Natural killer cell (primary cell): ENCODE measurements at regions not wholly inside any gene's neighbourhood (a gene's known extent, or its start where the extent isn't known, plus 50 kb on each side); places are given as distances from the start of the nearest gene placed in this dataset.

ENCODE experiments used
- ATAC-seq, 3 donors: fragments of 150-1000 bp in 2 of 3; fragments of 200-7000 bp in 1 of 3; cut with Tn5 transposase; 1 replicate in 1 of 3; 2 replicates in 2 of 3; pipeline ENCODE4 v1.10.0; 2021; ENCODE audit warnings: mild to moderate bottlenecking in 2 of 3, moderate library complexity in 2 of 3
- DNase-seq, 2 donors: peaks; one replicate each; pipeline versions ENCODE4 v3.0.0 to v3.0.0-alpha.2; 2013 to 2021; ENCODE audit warnings: mixed read lengths in 1 of 2
- H3K27ac ChIP-seq: one replicate; pipeline ENCODE4 v1.5.1; 2013; ENCODE audit warnings: mild to moderate bottlenecking, low read length
- H3K27me3 ChIP-seq: one replicate; pipeline ENCODE4 v1.6.1; 2013; ENCODE audit warnings: low read length; ENCODE audit not compliant: control insufficient read depth, insufficient read depth
- H3K36me3 ChIP-seq: one replicate; pipeline ENCODE4 v1.6.1; 2013; ENCODE audit warnings: low read length; ENCODE audit not compliant: control insufficient read depth, insufficient read depth
- H3K4me1 ChIP-seq: one replicate; pipeline ENCODE4 v1.6.1; 2013; ENCODE audit warnings: low read length; ENCODE audit not compliant: control insufficient read depth, insufficient read depth
- H3K4me3 ChIP-seq: one replicate; pipeline ENCODE4 v1.5.1; 2013; ENCODE audit warnings: low read length
- H3K9me3 ChIP-seq: one replicate; pipeline ENCODE4 v1.6.1; 2013; ENCODE audit warnings: low read length; ENCODE audit not compliant: control insufficient read depth, insufficient read depth
- H3K27ac Mint-ChIP-seq, 2 donors: one replicate each; pipeline ENCODE4 v1.8.0; 2022; ENCODE audit warnings: mild to moderate bottlenecking in 2 of 2, mixed read lengths in 2 of 2, moderate library complexity in 1 of 2
- H3K27me3 Mint-ChIP-seq, 2 donors: one replicate each; pipeline ENCODE4 v1.8.0; 2022; ENCODE audit warnings: low read depth in 2 of 2, mixed read lengths in 2 of 2
- H3K36me3 Mint-ChIP-seq: one replicate; pipeline ENCODE4 v1.8.0; 2022; ENCODE audit warnings: mixed read lengths
- H3K4me1 Mint-ChIP-seq, 2 donors: one replicate each; pipeline ENCODE4 v1.8.0; 2022; ENCODE audit warnings: mixed read lengths in 2 of 2
- H3K4me3 Mint-ChIP-seq: one replicate; pipeline ENCODE4 v1.8.0; 2022; ENCODE audit warnings: mild to moderate bottlenecking, moderate library complexity, mixed read lengths
- H3K9me3 Mint-ChIP-seq, 2 donors: one replicate each; pipeline ENCODE4 v1.8.0; 2022; ENCODE audit warnings: mixed read lengths in 2 of 2
- WGBS: methylation state at CpG from one replicate; pipeline ENCODE4 v1.1.7; 2013; ENCODE audit warnings: missing lambda C conversion rate; ENCODE audit not compliant: insufficient coverage; 5-methylcytosine and 5-hydroxymethylcytosine counted together
- intact Hi-C: fragments of 100-400 bp; cut with micrococcal nuclease; formaldehyde crosslinking; loops from one replicate; pipeline ENCODE4 v1.14.2; 2022
- TF ChIP-seq, protein P1 (sequence below): fragments of 200-600 bp; IDR thresholded peaks from one replicate; pipeline ENCODE4 v1.8.0; 2022; ENCODE audit warnings: antibody characterized with exemption

DNA sequence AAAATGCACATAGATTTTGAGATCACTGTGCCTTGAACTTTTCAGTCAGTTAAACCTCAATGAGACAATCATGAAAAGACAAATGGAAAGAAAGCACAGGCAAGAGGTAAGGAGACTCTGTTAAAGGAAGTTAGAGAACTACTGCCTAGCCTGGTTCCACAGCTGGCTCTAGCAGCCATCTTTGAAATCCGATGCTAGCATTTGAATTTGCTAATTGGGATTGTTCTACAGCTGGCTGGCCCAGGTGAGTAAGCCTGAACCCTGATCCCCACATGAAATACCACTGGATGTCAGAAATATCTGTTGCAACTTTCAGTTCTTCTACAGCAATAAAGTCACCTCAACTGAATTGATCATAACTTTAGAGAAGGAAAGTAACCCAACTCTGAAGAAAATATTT lies 315.2 kb upstream of the CHAC2 start:
- no peaks in the 10 kb centered on the region for H3K36me3 ChIP-seq
- H3K27me3 Mint-ChIP-seq = no peaks in the 10 kb centered on the region
- H3K27me3 ChIP-seq = no peaks in the 10 kb centered on the region
- intact Hi-C loops = no loop called here
- no peak overlapping the region for H3K27ac ChIP-seq
- WGBS = 59% methylated on average over 1 of the region's 1 CpG
- H3K36me3 Mint-ChIP-seq = no peaks in the 10 kb centered on the region
- H3K9me3 Mint-ChIP-seq = peaks cover 2 to 3% of the 10 kb centered on the region in 2 donors
- no peak overlapping the region for H3K4me3 ChIP-seq
- TF ChIP-seq, protein P1, sequence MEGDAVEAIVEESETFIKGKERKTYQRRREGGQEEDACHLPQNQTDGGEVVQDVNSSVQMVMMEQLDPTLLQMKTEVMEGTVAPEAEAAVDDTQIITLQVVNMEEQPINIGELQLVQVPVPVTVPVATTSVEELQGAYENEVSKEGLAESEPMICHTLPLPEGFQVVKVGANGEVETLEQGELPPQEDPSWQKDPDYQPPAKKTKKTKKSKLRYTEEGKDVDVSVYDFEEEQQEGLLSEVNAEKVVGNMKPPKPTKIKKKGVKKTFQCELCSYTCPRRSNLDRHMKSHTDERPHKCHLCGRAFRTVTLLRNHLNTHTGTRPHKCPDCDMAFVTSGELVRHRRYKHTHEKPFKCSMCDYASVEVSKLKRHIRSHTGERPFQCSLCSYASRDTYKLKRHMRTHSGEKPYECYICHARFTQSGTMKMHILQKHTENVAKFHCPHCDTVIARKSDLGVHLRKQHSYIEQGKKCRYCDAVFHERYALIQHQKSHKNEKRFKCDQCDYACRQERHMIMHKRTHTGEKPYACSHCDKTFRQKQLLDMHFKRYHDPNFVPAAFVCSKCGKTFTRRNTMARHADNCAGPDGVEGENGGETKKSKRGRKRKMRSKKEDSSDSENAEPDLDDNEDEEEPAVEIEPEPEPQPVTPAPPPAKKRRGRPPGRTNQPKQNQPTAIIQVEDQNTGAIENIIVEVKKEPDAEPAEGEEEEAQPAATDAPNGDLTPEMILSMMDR = no peak
- H3K4me1 Mint-ChIP-seq = no peaks in the 10 kb centered on the region
- no peak for ATAC-seq
- DNase-seq = no peak
- no peak overlapping the region for H3K4me3 Mint-ChIP-seq
- no peak overlapping the region for H3K27ac Mint-ChIP-seq
- no peaks in the 10 kb centered on the region for H3K4me1 ChIP-seq
- H3K9me3 ChIP-seq = no peaks in the 10 kb centered on the region

DNA sequence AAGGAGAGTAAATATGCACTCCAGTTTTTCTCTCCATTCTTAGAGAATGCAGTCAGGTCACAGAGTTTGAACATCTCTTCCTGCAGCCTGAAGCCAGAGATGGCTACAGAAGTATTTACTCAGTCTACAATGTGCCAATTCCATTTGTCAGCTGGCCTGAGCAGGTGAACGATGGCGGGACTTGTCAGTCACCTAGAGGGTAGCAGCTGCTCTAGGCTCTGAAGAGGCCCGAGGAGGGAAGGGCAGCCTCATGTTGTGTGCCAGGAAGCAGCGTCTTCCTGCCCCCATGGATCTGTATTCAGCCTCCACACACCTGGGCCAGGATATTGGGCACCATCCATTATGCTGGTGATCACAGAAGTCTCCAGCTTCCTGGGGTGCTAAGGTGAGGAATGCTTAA lies 316.7 kb upstream of the CHAC2 start:
- no peaks in the 10 kb centered on the region for H3K4me1 ChIP-seq
- WGBS = 73% methylated on average over 4 of the region's 4 CpGs
- Mint-ChIP-seq H3K27ac (no peak overlapping the region), H3K4me3 (no peak overlapping the region), H3K4me1 (no peaks in the 10 kb centered on the region), H3K9me3 (peaks cover 2 to 3% of the 10 kb centered on the region in 2 donors), H3K27me3 (no peaks in the 10 kb centered on the region), H3K36me3 (no peaks in the 10 kb centered on the region)
- no peaks in the 10 kb centered on the region for H3K9me3 ChIP-seq
- H3K27ac ChIP-seq = no peak overlapping the region
- no peak for DNase-seq
- no peak overlapping the region for H3K4me3 ChIP-seq
- no peaks in the 10 kb centered on the region for H3K27me3 ChIP-seq
- no peaks in the 10 kb centered on the region for H3K36me3 ChIP-seq
- no peak for ATAC-seq
- TF ChIP-seq, protein P1 = no peak
- intact Hi-C loops = no loop called here

DNA sequence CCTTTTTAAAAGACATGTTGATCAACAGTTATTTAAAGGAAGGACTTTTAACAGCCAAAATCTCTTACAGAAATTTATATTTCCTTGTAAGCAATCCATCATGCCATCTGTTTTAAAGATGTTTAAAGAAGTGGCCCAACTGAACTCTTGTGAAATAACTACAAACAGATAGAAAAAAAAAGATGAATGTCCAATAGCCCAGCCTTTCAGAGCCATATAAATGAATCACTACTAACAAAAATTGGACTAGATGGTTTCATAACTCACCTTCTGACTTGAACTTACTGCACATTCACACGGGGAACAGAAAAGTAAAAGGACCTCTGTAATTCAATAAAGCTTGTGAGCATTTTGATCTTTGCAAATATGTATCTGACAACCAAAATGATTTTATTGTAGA lies 319.0 kb upstream of the CHAC2 start:
- H3K27me3 ChIP-seq = no peaks in the 10 kb centered on the region
- Mint-ChIP-seq H3K27ac (no peak overlapping the region), H3K27me3 (no peaks in the 10 kb centered on the region), H3K4me1 (no peaks in the 10 kb centered on the region), H3K36me3 (no peaks in the 10 kb centered on the region), H3K4me3 (no peak overlapping the region), H3K9me3 (no peaks in the 10 kb centered on the region)
- DNase-seq (no peak), ATAC-seq (no peak)
- intact Hi-C loops = no loop called here
- no peak overlapping the region for H3K4me3 ChIP-seq
- no peaks in the 10 kb centered on the region for H3K9me3 ChIP-seq
- no peaks in the 10 kb centered on the region for H3K4me1 ChIP-seq
- no peak overlapping the region for H3K27ac ChIP-seq
- WGBS = 71% methylated on average over 1 of the region's 1 CpG
- H3K36me3 ChIP-seq = no peaks in the 10 kb centered on the region
- TF ChIP-seq, protein P1 = no peak

DNA sequence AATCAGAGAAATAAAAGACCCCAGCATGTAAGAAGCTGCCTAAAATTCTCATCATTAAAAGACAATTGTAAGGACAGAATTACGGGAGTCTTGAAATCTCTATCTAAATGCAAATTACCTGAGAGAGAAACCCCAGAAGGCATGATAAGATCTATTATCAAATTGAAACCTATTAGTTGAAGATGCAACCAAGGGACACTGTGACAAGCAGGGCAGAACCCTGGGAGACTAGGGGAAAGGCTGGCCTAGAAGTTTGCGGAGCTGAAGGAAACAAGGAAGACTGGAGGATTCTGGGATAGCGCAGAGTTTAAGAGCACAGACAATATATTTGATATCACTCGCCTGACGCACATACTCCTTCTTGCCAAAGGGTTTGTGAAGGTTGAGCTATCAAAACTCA lies 319.5 kb upstream of the CHAC2 start:
- intact Hi-C loops = no loop called here
- TF ChIP-seq, protein P1 = no peak
- Mint-ChIP-seq H3K36me3 (no peaks in the 10 kb centered on the region), H3K4me3 (no peak overlapping the region), H3K27ac (no peak overlapping the region), H3K27me3 (no peaks in the 10 kb centered on the region), H3K9me3 (no peaks in the 10 kb centered on the region), H3K4me1 (no peaks in the 10 kb centered on the region)
- WGBS = 97% methylated on average over 5 of the region's 5 CpGs
- Histone ChIP-seq H3K4me3 (no peak overlapping the region), H3K4me1 (no peaks in the 10 kb centered on the region), H3K36me3 (no peaks in the 10 kb centered on the region), H3K27me3 (no peaks in the 10 kb centered on the region), H3K9me3 (no peaks in the 10 kb centered on the region), H3K27ac (no peak overlapping the region)
- ATAC-seq (no peak), DNase-seq (no peak)
